Stomach smooth muscle (tissue), 2 donors: ENCODE measurements at regions not wholly inside any gene's neighbourhood (a gene's known extent, or its start where the extent isn't known, plus 50 kb on each side); places are given as distances from the start of the nearest gene placed in this dataset.

ENCODE experiments used
- H3K27ac ChIP-seq: one replicate; pipeline ENCODE4 v1.7.0; 2013; ENCODE audit warnings: mild to moderate bottlenecking, low read length, inconsistent platforms
- H3K27me3 ChIP-seq, 2 donors: one replicate each; pipeline ENCODE4 v1.7.0; 2013; ENCODE audit warnings: low read length in 2 of 2; ENCODE audit not compliant: insufficient read depth in 2 of 2, control insufficient read depth in 1 of 2
- H3K36me3 ChIP-seq, 2 donors: one replicate each; pipeline ENCODE4 v1.7.0; 2013; ENCODE audit warnings: low read length in 2 of 2; ENCODE audit not compliant: control insufficient read depth in 2 of 2, insufficient read depth in 2 of 2
- H3K4me1 ChIP-seq: one replicate; pipeline ENCODE4 v1.7.0; 2013; ENCODE audit warnings: low read length; ENCODE audit not compliant: control insufficient read depth, insufficient read depth
- H3K4me3 ChIP-seq, 2 donors: one replicate each; pipeline ENCODE4 v1.7.0; 2013; ENCODE audit warnings: low read length in 2 of 2
- H3K9ac ChIP-seq, 2 donors: one replicate each; pipeline ENCODE4 v1.7.0; 2013; ENCODE audit warnings: low read length in 2 of 2, mild to moderate bottlenecking in 1 of 2
- H3K9me3 ChIP-seq, 2 donors: one replicate each; pipeline ENCODE4 v1.7.0; 2013; ENCODE audit warnings: low read length in 2 of 2; ENCODE audit not compliant: control insufficient read depth in 2 of 2
- donor health status: healthy.
- donor health status: Pancreatic carcinoma.

DNA sequence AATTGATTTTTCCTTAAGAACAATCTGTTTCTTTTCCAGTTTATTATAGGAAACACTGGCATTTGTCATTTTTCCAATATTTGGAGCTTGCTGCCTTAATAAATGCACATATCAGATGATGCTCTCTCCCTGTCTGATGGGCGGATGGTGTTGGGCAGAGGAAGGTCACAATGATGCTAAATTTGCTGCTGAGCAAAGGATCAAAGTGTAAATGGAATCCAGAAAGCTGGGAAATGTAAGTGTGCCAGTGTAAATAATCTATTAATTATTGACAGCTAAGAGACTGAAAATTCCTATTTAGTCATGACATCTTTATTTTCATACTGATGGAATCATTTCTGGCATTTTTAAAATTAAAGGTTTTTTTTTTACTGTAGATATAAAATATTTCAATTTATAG lies 243.2 kb downstream of the PTBP2 start:
- Histone ChIP-seq H3K36me3 (no peaks in the 10 kb centered on the region), H3K9me3 (no peaks in the 10 kb centered on the region), H3K4me3 (no peak overlapping the region), H3K9ac (no peak overlapping the region), H3K4me1 (peaks cover 9% of the 10 kb centered on the region), H3K27me3 (no peaks in the 10 kb centered on the region), H3K27ac (no peak overlapping the region)

DNA sequence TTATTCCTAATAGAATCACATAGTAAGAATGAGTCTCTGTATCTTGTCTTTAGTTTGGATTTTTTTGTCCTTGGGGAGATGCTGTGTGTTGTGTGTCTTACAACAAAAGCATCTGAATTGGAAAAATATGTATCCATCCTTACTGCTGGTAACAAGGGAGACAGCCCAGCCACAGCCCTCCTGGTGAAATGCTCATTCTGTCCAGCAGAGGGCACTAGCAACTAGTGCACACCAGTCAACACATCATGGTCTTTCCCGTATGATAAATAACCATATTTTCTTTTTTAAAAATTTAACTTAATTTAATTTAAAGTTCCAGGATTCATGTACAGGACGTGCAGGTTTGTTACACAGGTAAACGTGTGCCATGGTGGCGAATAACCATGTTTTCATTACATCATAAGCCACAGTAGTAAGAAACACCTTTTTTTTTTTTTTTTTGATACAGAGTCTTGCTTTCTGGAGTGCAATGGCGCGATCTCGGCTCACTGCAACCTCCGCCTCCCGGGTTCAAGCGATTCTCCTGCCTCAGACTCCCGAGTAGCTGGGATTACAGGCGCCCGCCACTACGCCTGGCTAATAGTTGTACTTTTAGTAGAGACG lies 245.1 kb downstream of the PTBP2 start:
- H3K36me3 ChIP-seq: no peaks in the 10 kb centered on the region
- H3K9me3 ChIP-seq: no peaks in the 10 kb centered on the region
- no peak overlapping the region for H3K27ac ChIP-seq
- no peaks in the 10 kb centered on the region for H3K27me3 ChIP-seq
- no peak overlapping the region for H3K9ac ChIP-seq
- H3K4me3 ChIP-seq: no peak overlapping the region
- peaks cover 9% of the 10 kb centered on the region for H3K4me1 ChIP-seq

DNA sequence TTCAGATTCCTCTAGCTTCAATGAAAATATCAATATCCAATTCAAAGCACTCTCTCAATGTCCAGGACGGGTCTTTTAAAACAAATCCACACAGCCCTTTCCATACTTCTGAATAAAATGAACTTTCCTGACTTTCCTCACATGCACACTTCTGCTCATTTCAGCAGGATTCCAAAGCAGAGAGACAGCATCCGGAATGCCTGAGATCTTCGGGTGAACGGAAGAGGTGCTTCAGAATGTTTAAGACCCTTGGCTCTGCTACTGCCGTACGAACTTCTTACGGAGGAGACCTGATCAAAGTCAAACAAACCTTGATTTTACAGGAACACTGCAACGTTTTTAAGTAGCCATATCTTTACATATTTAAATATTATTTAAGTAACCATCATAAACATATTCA lies 245.7 kb downstream of the PTBP2 start:
- no peaks in the 10 kb centered on the region for H3K9me3 ChIP-seq
- H3K4me3 ChIP-seq: no peak overlapping the region
- H3K27me3 ChIP-seq: no peaks in the 10 kb centered on the region
- H3K27ac ChIP-seq: no peak overlapping the region
- H3K4me1 ChIP-seq: peaks cover 9% of the 10 kb centered on the region
- no peaks in the 10 kb centered on the region for H3K36me3 ChIP-seq
- H3K9ac ChIP-seq: no peak overlapping the region

DNA sequence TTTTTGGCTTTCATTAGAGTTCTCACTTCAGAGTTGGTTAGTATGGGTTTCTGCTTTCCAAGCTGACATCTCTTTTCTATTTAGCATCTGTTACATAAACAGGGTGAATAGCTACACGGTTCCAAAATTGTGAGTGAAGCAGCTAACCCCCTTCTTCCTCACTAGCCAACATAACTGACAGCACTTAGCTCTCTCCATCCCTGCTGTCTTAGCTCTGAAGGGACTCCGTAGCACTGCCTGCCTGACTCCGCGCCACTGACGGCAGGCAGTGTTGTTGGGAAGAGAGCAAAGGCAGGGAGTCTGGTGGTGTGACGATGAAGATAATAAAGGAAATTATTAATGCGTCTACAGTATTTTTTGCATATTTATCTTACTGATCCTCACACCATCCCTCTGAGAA lies 247.0 kb downstream of the PTBP2 start:
- Histone ChIP-seq H3K9me3 (no peaks in the 10 kb centered on the region), H3K27me3 (no peaks in the 10 kb centered on the region), H3K9ac (peak overlapping the region; percentile 33 to 48), H3K27ac (peak overlapping the region; percentile 32), H3K36me3 (no peaks in the 10 kb centered on the region), H3K4me3 (peak overlapping the region; percentile 36 to 54), H3K4me1 (peaks cover 8% of the 10 kb centered on the region)

DNA sequence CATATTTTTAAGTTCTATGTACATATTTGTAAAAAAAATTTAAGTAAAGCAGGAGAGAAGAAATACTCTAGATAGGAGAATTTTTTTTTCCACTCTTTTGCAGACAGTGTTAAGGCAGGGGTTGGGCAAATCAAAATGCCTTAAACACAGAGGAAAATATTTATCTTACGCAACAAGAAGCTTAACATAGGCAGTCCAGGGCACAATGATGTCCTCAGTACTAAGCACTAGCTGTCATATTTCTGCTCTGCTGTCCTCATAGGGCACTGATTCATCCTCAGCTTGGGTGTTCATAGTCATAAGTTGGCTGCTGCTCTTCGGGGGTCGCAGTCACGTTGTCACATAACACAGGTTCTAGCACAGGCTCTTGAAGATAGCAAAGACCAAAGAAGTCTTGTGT lies 247.4 kb downstream of the PTBP2 start:
- no peak overlapping the region for H3K27ac ChIP-seq
- peaks cover 7% of the 10 kb centered on the region for H3K4me1 ChIP-seq
- H3K27me3 ChIP-seq: no peaks in the 10 kb centered on the region
- peak overlapping the region in 1 of 2 donors; percentile 33 for H3K9ac ChIP-seq
- H3K9me3 ChIP-seq: no peaks in the 10 kb centered on the region
- H3K4me3 ChIP-seq: peak overlapping the region; percentile 36
- H3K36me3 ChIP-seq: no peaks in the 10 kb centered on the region

DNA sequence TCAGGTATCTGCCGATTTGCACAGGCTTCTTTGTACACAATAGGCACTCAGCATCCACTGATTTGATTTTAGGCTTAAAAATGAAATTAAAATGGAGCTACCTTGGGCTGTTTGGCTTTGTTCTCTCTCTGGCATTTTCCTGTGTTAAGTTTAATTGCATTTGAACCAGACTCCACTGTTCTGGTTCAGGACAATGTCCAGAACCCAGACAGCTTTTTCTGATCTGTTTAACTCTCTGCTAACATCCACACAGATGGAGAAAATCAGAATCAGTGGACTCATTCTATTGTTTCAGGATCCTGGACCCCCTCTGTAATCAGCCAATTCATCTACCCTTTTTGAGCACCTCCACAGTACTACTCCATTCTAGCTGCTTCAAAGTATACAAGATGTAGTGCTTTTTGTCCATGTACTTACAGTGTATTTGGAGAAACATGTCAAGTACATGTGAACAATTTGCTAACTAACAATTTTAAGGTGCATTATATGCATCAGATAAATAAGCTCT lies 248.1 kb downstream of the PTBP2 start:
- Histone ChIP-seq H3K36me3 (no peaks in the 10 kb centered on the region), H3K27me3 (no peaks in the 10 kb centered on the region), H3K4me1 (peaks cover 7% of the 10 kb centered on the region), H3K9me3 (no peaks in the 10 kb centered on the region), H3K4me3 (peak overlapping the region in 1 of 2 donors; percentile 2), H3K9ac (no peak overlapping the region), H3K27ac (no peak overlapping the region)

DNA sequence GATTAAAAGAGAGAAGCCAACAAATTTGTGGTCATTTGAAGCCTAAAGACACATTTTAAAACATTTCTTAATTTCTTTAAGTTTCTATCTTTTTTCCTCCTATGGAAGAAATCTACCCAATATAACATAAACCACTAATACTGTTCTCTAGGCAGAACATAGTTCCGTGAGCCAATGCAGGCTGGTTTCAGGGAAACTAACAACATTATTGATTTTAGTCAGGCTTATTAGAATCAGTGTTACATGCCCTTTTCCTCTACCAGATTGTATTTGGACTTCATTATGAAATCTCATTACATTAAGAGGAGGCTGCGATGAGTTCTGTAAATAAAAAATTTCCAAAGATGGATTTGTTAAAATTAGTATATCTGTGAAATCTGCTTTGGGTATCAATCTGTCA lies 249.9 kb downstream of the PTBP2 start:
- Histone ChIP-seq H3K27me3 (no peaks in the 10 kb centered on the region), H3K27ac (no peak overlapping the region), H3K4me3 (no peak overlapping the region), H3K9me3 (no peaks in the 10 kb centered on the region), H3K4me1 (peaks cover 7% of the 10 kb centered on the region), H3K36me3 (no peaks in the 10 kb centered on the region), H3K9ac (no peak overlapping the region)

DNA sequence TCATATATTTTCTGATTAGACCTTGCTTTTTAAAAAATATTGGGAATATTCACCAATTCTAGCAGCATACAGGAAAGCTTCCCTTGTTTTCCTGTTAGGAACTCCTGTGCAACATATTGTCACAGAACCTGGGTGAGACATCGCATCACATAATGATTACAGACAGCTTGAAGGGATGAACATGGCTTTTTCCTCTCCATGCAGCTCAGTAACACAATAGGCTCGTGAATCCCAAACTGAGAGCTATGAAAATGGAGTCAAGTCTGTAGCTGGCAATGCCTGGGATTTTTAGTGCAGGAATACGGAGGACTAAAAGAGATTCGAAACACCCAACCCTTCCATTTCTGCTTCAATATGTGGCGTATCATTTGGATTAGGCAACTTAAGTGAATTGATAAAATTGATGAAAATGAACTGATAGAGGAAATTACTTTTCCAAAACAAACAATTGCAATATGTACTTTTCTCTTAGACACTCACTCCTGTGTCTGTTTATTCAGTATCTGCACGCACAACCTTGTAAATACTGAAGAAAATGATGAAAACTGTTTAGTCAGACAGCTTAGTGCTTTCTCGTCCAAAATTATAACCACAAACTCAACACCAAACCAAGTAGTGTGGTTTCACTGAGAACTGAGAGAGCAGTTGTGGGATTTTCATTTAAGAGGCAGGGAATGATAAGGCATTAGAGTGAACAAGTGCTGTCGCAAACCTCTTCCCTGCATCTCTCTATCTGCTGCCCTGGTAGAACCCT lies 250.4 kb downstream of the PTBP2 start:
- Histone ChIP-seq H3K4me3 (no peak overlapping the region), H3K9me3 (no peaks in the 10 kb centered on the region)

DNA sequence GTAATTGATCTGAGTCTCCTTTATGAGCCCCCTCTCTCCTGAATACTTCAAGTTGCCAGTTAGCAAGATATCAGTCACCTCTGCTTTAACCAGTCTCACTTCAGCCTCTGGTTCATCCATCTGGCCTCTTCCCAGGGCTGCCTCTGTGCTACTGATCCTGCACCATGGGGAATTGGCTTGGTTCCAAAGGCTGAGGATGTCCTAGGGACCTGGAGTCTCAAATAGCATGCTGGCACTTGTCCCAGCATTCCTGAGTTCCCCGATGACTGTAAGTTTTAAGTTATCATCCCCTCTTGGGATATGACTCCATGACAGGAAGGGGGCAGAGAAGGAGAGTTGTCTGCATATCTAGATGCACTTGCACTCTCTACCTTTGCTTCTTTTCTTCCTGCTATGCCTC lies 252.0 kb downstream of the PTBP2 start:
- H3K9me3 ChIP-seq: no peaks in the 10 kb centered on the region
- peaks cover 7% of the 10 kb centered on the region for H3K4me1 ChIP-seq
- H3K36me3 ChIP-seq: no peaks in the 10 kb centered on the region
- H3K27me3 ChIP-seq: no peaks in the 10 kb centered on the region
- H3K27ac ChIP-seq: no peak overlapping the region
- H3K4me3 ChIP-seq: no peak overlapping the region
- no peak overlapping the region for H3K9ac ChIP-seq

More for the DNA sequence above, 250.4 kb downstream of the PTBP2 start:
- peaks cover 7% of the 10 kb centered on the region for H3K4me1 ChIP-seq
- no peak overlapping the region for H3K27ac ChIP-seq
- no peaks in the 10 kb centered on the region for H3K36me3 ChIP-seq
- H3K27me3 ChIP-seq: no peaks in the 10 kb centered on the region
- H3K9ac ChIP-seq: no peak overlapping the region

DNA sequence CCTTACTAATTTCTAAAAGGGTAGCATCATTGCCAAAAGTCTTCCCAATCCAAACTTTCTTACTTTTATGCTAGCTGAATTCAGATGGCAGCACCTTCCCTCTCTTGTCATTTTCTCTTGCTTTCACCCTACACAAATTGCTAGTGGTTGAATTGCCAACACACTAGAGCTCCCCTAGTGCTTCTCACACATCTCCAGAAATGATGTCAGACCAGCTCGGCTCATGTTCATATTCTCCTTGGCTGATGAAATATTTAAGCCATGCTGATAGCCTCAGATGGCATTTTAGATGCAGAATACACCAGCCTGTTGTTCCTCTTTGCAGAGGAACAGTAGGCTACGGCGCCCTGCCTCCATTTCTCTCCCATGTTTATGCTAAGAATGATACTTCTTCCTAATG lies 256.9 kb downstream of the PTBP2 start:
- no peaks in the 10 kb centered on the region for H3K4me1 ChIP-seq
- no peaks in the 10 kb centered on the region for H3K9me3 ChIP-seq
- H3K4me3 ChIP-seq: no peak overlapping the region
- no peaks in the 10 kb centered on the region for H3K36me3 ChIP-seq
- H3K9ac ChIP-seq: no peak overlapping the region
- no peak overlapping the region for H3K27ac ChIP-seq
- H3K27me3 ChIP-seq: no peaks in the 10 kb centered on the region

DNA sequence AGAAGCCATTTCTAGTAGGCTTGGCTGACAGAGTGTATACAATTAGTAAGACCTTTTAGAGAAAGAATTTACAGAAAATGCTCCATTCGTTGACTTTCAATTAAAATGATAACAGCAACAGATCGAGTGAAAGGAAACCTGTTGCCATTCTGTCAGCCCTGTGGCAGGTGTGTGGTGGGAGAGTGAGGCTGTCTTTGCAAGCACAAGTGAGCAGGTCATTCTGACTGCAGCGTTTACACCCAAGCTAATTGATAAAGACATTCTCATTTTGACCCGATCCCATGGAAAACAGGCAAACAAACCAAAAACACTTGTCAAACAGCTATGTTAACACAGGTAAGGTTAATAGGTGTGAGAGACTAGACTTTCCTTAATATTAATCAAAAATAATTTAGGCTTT lies 257.3 kb downstream of the PTBP2 start:
- Histone ChIP-seq H3K27ac (no peak overlapping the region), H3K4me3 (no peak overlapping the region), H3K36me3 (no peaks in the 10 kb centered on the region), H3K9ac (no peak overlapping the region), H3K27me3 (no peaks in the 10 kb centered on the region), H3K9me3 (no peaks in the 10 kb centered on the region), H3K4me1 (no peaks in the 10 kb centered on the region)
